ENCODE measurements at regions not wholly inside any gene's neighbourhood (a gene's known extent, or its start where the extent isn't known, plus 50 kb on each side); places are given as distances from the start of the nearest gene placed in this dataset.
"Not testable (repeated sequence)": the region's sequence is repeated elsewhere in the genome, so short reads cannot be mapped to it uniquely, and the experiment has no call there.

DNA sequence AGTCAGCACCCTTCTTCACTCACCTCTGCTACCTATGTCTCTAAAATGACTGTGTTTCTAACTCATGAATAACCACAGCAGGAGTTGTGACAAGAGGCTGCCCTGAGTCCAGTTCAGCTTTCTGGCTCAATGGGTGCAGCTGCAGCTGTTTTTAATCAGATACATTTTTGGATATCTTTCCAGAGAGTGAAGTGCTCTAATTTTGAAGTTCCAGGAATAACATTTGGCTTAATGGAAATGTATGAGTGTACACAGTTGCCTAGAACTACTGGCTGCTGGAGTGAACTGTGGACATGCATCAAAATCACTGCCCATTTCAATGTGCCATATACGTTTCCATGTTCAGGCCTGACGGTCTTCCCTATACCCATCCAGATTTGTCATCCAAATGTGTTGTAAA, 769.5 kb upstream of the ANO3 start:
- TF ChIP-seq, protein P1, sequence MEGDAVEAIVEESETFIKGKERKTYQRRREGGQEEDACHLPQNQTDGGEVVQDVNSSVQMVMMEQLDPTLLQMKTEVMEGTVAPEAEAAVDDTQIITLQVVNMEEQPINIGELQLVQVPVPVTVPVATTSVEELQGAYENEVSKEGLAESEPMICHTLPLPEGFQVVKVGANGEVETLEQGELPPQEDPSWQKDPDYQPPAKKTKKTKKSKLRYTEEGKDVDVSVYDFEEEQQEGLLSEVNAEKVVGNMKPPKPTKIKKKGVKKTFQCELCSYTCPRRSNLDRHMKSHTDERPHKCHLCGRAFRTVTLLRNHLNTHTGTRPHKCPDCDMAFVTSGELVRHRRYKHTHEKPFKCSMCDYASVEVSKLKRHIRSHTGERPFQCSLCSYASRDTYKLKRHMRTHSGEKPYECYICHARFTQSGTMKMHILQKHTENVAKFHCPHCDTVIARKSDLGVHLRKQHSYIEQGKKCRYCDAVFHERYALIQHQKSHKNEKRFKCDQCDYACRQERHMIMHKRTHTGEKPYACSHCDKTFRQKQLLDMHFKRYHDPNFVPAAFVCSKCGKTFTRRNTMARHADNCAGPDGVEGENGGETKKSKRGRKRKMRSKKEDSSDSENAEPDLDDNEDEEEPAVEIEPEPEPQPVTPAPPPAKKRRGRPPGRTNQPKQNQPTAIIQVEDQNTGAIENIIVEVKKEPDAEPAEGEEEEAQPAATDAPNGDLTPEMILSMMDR (IDR thresholded peaks at IDR 0.05), result no peak
- H3K36me3 Mint-ChIP-seq (ENCODE audit: low read depth), result no peaks in the 10 kb centered on the region

DNA sequence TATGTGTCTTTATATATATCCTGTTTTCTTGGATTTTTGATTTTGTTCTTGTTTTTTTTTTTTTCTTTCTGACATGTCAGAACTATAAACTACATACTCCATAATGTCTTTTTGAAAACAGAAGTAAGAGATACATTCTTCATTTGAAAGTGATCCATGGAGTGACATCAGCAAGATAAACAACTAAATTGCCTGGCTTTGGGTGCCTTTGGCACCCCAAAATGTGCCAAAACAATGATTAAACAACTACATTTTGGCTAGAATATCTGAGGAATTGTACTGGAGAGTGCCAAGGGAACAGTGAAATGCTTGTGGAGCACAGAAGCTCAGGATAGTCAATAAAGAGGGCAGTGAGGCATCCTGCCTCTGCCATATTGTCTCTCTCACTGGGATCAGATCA, 766.1 kb upstream of the ANO3 start:
- no peaks in the 10 kb centered on the region for H3K9me3 Mint-ChIP-seq
- no peak overlapping the region for H3K27ac Mint-ChIP-seq
- no peak overlapping the region for H3K4me3 Mint-ChIP-seq
- H3K4me1 Mint-ChIP-seq, result no peaks in the 10 kb centered on the region
- H3K27me3 Mint-ChIP-seq (ENCODE audit: low read depth, poor library complexity), result no peaks in the 10 kb centered on the region
- TF ChIP-seq, protein P1 (IDR thresholded peaks at IDR 0.05), result no peak
- no peaks in the 10 kb centered on the region for H3K36me3 Mint-ChIP-seq (ENCODE audit: low read depth)
- no peak for DNase-seq

More for the DNA sequence above, 769.5 kb upstream of the ANO3 start:
- H3K4me1 Mint-ChIP-seq, result no peaks in the 10 kb centered on the region
- no peaks in the 10 kb centered on the region for H3K9me3 Mint-ChIP-seq
- H3K4me3 Mint-ChIP-seq, result no peak overlapping the region
- DNase-seq, result no peak
- H3K27ac Mint-ChIP-seq, result no peak overlapping the region
- H3K27me3 Mint-ChIP-seq (ENCODE audit: low read depth, poor library complexity), result no peaks in the 10 kb centered on the region

DNA sequence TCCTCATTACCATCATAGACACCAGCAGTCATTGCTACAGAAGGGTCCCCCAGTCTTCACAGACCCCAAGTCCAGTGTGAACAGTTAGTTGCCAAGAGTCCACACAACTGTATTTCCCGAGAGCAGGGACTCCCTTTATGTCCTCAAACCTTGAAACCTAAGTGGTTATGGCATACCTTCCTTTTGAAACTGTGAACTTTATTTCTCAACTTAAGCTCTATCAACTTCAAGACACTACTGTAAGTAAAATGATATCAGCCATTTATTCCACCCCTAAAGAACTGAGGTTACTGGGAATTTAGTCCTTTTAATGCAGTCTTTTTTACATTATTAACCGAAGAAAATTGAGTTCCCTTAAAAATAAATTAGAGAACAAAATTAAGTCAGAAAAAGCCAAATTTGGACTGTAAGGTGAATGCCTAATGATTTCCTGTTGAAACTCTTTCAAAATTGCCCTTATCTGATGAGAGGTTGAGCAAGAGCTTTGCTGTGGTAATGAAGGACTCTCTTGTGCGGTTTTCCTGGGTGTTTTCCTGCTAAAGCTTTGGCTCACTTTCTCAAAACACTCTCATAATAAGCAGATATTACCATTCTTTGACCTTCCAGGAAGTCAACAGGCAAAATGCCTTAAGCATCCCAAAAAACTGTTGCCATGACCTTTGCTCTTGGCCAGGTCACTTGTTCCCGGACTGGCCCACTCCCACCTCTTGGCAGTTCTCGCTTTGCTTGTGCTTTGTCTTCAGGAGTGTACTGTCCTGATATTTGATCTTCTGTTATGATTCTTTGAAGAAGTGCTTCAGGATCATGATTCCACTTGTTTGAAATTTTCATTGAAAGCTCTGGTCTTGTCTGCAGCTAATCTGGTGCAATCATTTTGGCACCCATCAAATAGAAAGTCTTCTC, 765.4 kb upstream of the ANO3 start:
- H3K27me3 Mint-ChIP-seq (ENCODE audit: low read depth, poor library complexity), result no peaks in the 10 kb centered on the region
- TF ChIP-seq, protein P1 (IDR thresholded peaks at IDR 0.05), result no peak
- no peaks in the 10 kb centered on the region for H3K36me3 Mint-ChIP-seq (ENCODE audit: low read depth)
- H3K4me1 Mint-ChIP-seq, result no peaks in the 10 kb centered on the region
- no peak overlapping the region for H3K27ac Mint-ChIP-seq
- no peak for DNase-seq
- no peaks in the 10 kb centered on the region for H3K9me3 Mint-ChIP-seq
- H3K4me3 Mint-ChIP-seq, result no peak overlapping the region

DNA sequence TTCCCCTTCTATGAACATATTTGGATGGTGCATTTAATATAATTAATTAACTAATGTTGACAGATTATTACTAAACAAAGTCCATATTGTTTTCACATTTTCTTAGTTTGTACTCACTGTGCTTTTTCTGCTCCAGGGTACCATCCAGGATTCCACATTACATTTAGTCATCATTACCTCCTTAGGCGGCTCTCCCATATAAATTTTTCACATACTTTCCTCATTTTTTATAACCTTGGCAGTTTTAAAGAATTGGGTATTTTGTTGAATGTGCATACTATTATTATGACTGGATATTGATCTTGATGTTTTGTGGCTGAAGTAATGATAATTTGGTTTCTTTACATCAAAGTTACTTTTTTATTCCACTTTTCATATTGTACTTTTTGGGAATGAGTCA, 755.6 kb upstream of the ANO3 start:
- TF ChIP-seq, protein P1 (IDR thresholded peaks at IDR 0.05), result no peak
- H3K4me1 Mint-ChIP-seq, result peaks cover 13% of the 10 kb centered on the region
- no peak overlapping the region for H3K4me3 Mint-ChIP-seq
- H3K36me3 Mint-ChIP-seq (ENCODE audit: low read depth), result no peaks in the 10 kb centered on the region
- H3K27ac Mint-ChIP-seq, result no peak overlapping the region
- no peaks in the 10 kb centered on the region for H3K9me3 Mint-ChIP-seq
- H3K27me3 Mint-ChIP-seq (ENCODE audit: low read depth, poor library complexity), result peaks cover 2% of the 10 kb centered on the region
- no peak for DNase-seq

DNA sequence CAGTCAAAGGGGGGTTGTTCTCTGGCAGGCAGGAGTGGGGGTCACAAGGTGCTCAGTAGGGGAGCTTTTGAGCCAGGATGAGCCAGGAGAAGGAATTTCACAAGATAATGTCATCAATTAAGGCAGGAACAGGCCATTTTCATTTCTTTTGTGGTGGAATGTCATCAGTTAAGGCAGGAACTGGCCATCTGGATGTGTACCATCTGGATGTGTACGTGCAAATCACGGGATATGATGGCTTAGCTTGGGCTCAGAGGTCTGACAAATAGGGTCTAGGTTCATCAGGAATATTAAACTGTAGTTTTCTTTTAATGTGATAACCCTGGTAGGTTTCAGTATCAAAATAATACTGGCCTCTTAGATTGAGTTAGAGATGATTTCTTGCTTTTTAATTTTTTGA, 752.4 kb upstream of the ANO3 start:
- not testable (repeated sequence) for DNase-seq; H3K27me3 Mint-ChIP-seq (ENCODE audit: low read depth, poor library complexity); H3K36me3 Mint-ChIP-seq (ENCODE audit: low read depth); H3K4me3 Mint-ChIP-seq; H3K9me3 Mint-ChIP-seq; H3K27ac Mint-ChIP-seq
- H3K4me1 Mint-ChIP-seq, result peaks cover 13% of the 10 kb centered on the region

DNA sequence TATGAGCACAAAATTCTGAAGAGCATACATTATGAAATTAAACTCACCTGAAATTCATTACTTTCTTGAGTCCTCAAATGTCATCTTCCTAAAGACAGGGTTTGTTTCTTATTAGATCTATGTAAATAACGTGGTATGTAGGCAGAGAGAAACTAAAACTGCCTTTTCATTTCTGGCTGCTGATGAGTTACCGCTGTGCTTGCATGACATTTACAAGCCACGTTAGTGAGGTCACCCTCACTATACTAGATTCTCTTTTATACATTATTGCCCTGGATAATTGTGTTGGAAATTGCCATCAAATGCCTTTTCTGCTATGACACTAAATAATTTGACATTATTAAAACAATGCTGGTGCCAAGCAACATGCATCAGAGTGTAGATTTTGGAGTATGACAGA, 748.3 kb upstream of the ANO3 start:
- Mint-ChIP-seq H3K27me3 (ENCODE audit: low read depth, poor library complexity) (peaks cover 2% of the 10 kb centered on the region), H3K9me3 (no peaks in the 10 kb centered on the region), H3K4me1 (peaks cover 13% of the 10 kb centered on the region), H3K27ac (no peak overlapping the region), H3K4me3 (no peak overlapping the region), H3K36me3 (ENCODE audit: low read depth) (no peaks in the 10 kb centered on the region)
- no peak for DNase-seq
- TF ChIP-seq, protein P1 (IDR thresholded peaks at IDR 0.05), result no peak

All from nephron progenitor cell (in vitro differentiated cells).